ENCODE measurements at regions not wholly inside any gene's neighbourhood (a gene's known extent, or its start where the extent isn't known, plus 50 kb on each side); places are given as distances from the start of the nearest gene placed in this dataset.
"Not testable (repeated sequence)": the region's sequence is repeated elsewhere in the genome, so short reads cannot be mapped to it uniquely, and the experiment has no call there.

GRCh38 chr1:4075436-4076225, 175.6 kb upstream of the C1orf174 start:
- no peak overlapping the region for H3K4me3 ChIP-seq (ENCODE audit: low read depth, low read length)
- TF ChIP-seq CTCF (IDR thresholded peaks at IDR 0.05; ENCODE audit: low read depth, low read length), result no peak

- TF ChIP-seq CTCF (IDR thresholded peaks at IDR 0.05; ENCODE audit: low read depth, low read length), result no peak
- H3K4me3 ChIP-seq (ENCODE audit: low read depth, low read length), result no peak overlapping the region
These were observed 176.3 kb upstream of the C1orf174 start for GRCh38 chr1:4076346-4076745.

- H3K4me3 ChIP-seq (ENCODE audit: low read depth, low read length), result not testable (repeated sequence)
These were observed 178.3 kb upstream of the C1orf174 start for GRCh38 chr1:4078091-4078962.

- no peak for TF ChIP-seq CTCF (IDR thresholded peaks at IDR 0.05; ENCODE audit: low read depth, low read length)
- no peak overlapping the region for H3K4me3 ChIP-seq (ENCODE audit: low read depth, low read length)
These were observed 179.7 kb upstream of the C1orf174 start for GRCh38 chr1:4079815-4080214.

- TF ChIP-seq CTCF (IDR thresholded peaks at IDR 0.05; ENCODE audit: low read depth, low read length), result no peak
- H3K4me3 ChIP-seq (ENCODE audit: low read depth, low read length), result no peak overlapping the region
These were observed 182.0 kb upstream of the C1orf174 start for GRCh38 chr1:4081806-4082711.

GRCh38 chr1:4083231-4084047, 183.4 kb upstream of the C1orf174 start:
- TF ChIP-seq CTCF (IDR thresholded peaks at IDR 0.05; ENCODE audit: low read depth, low read length), result no peak
- no peak overlapping the region for H3K4me3 ChIP-seq (ENCODE audit: low read depth, low read length)

GRCh38 chr1:4084048-4084431, 184.0 kb upstream of the C1orf174 start:
- no peak overlapping the region for H3K4me3 ChIP-seq (ENCODE audit: low read depth, low read length)
- TF ChIP-seq CTCF (IDR thresholded peaks at IDR 0.05; ENCODE audit: low read depth, low read length), result no peak
